ENCODE measurements at regions not wholly inside any gene's neighbourhood (a gene's known extent, or its start where the extent isn't known, plus 50 kb on each side); places are given as distances from the start of the nearest gene placed in this dataset.
A peak's percentile ranks its signal among the peaks of the same experiment; 100 is the strongest.

GRCh38 chr4:79576429-79576753, 168.4 kb upstream of the GK2 start:
- TF ChIP-seq CTCF (IDR thresholded peaks at IDR 0.05) (peak in 1 of 3 experiments; percentile 34), POLR2A (IDR thresholded peaks at IDR 0.05) (no peak), POLR2AphosphoS5 (IDR thresholded peaks at IDR 0.05; ENCODE audit: insufficient read depth in 1 of 2, low read depth in 1 of 2) (no peak)
